ENCODE measurements at regions not wholly inside any gene's neighbourhood (a gene's known extent, or its start where the extent isn't known, plus 50 kb on each side); places are given as distances from the start of the nearest gene placed in this dataset.
A peak's percentile ranks its signal among the peaks of the same experiment; 100 is the strongest.

- no peaks in the 10 kb centered on the region for H3K9me3 ChIP-seq (ENCODE audit: low read depth)
- no peak for DNase-seq (ENCODE audit: low spot score)
- H2AFZ ChIP-seq (replicated peaks): peak overlapping the region; percentile 17
- no peak overlapping the region for H3K4me2 ChIP-seq
- no peak overlapping the region for H3K4me3 ChIP-seq
- H3K79me2 ChIP-seq (ENCODE audit: low read depth): no peaks in the 10 kb centered on the region
- peaks cover 19% of the 10 kb centered on the region for H3K27me3 Mint-ChIP-seq (ENCODE audit: insufficient read depth, low read depth)
- H3K27ac Mint-ChIP-seq: peak overlapping the region; percentile 50
- no peaks in the 10 kb centered on the region for H3F3A ChIP-seq (ENCODE audit: low read depth)
- TF ChIP-seq EZH2 (IDR thresholded peaks at IDR 0.05) (no peak), EZH2phosphoT487 (IDR thresholded peaks at IDR 0.05) (no peak)
- TF ChIP-seq, protein P1, sequence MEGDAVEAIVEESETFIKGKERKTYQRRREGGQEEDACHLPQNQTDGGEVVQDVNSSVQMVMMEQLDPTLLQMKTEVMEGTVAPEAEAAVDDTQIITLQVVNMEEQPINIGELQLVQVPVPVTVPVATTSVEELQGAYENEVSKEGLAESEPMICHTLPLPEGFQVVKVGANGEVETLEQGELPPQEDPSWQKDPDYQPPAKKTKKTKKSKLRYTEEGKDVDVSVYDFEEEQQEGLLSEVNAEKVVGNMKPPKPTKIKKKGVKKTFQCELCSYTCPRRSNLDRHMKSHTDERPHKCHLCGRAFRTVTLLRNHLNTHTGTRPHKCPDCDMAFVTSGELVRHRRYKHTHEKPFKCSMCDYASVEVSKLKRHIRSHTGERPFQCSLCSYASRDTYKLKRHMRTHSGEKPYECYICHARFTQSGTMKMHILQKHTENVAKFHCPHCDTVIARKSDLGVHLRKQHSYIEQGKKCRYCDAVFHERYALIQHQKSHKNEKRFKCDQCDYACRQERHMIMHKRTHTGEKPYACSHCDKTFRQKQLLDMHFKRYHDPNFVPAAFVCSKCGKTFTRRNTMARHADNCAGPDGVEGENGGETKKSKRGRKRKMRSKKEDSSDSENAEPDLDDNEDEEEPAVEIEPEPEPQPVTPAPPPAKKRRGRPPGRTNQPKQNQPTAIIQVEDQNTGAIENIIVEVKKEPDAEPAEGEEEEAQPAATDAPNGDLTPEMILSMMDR (IDR thresholded peaks at IDR 0.05): no peak
- no peaks in the 10 kb centered on the region for H3K36me3 Mint-ChIP-seq
- no peak overlapping the region for H3K9ac ChIP-seq
- no peak overlapping the region for H3K4me3 Mint-ChIP-seq
- no peaks in the 10 kb centered on the region for H3K36me3 ChIP-seq
- no peaks in the 10 kb centered on the region for H3K27me3 ChIP-seq
- peaks cover 23% of the 10 kb centered on the region for H3K9me3 Mint-ChIP-seq
- H4K20me1 ChIP-seq (ENCODE audit: low read depth): no peaks in the 10 kb centered on the region
- no peaks in the 10 kb centered on the region for H3K4me1 Mint-ChIP-seq
- H3K4me1 ChIP-seq: no peaks in the 10 kb centered on the region
- no peak overlapping the region for H3K27ac ChIP-seq
Observed at GRCh38 chr5:178793696-178794095, 63.2 kb upstream of the ZNF354A start.

DNA sequence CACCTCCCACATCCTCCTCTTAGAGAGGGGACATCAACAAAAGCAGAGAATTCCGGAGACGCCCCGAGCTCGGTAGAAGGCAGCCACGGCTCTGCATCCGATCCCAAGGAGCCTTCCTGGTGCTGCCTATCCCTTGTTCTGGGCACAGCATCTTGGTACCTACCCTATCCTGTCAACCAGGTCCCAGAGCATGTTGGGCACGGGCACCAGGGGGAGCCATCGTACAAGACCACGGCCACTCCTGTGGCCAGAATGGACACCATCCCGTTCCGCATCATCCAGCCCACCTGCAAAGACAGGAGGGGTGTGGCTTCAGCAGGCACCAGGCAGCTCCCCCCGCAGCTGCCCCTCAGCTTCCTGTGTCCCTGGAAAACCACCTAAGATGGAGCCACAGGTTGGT, 62.7 kb upstream of the ZNF354A start:
- DNase-seq (ENCODE audit: low spot score): peak; percentile 70
- H3K9ac ChIP-seq: no peak overlapping the region
- H4K20me1 ChIP-seq (ENCODE audit: low read depth): no peaks in the 10 kb centered on the region
- Mint-ChIP-seq H3K4me3 (no peak overlapping the region), H3K4me1 (no peaks in the 10 kb centered on the region), H3K36me3 (no peaks in the 10 kb centered on the region), H3K9me3 (peaks cover 25% of the 10 kb centered on the region), H3K27ac (peak overlapping the region; percentile 50), H3K27me3 (ENCODE audit: insufficient read depth, low read depth) (peaks cover 19% of the 10 kb centered on the region)
- H3K79me2 ChIP-seq (ENCODE audit: low read depth): no peaks in the 10 kb centered on the region
- no peaks in the 10 kb centered on the region for H3F3A ChIP-seq (ENCODE audit: low read depth)
- no peak overlapping the region for H3K4me2 ChIP-seq
- H3K27me3 ChIP-seq: no peaks in the 10 kb centered on the region
- no peaks in the 10 kb centered on the region for H3K4me1 ChIP-seq
- TF ChIP-seq, protein P1 (IDR thresholded peaks at IDR 0.05): peak; percentile 65
- TF ChIP-seq EZH2phosphoT487 (IDR thresholded peaks at IDR 0.05) (no peak), EZH2 (IDR thresholded peaks at IDR 0.05) (no peak)
- H3K36me3 ChIP-seq: no peaks in the 10 kb centered on the region
- H3K4me3 ChIP-seq: no peak overlapping the region
- H2AFZ ChIP-seq (replicated peaks): peak overlapping the region; percentile 17
- no peak overlapping the region for H3K27ac ChIP-seq
- no peaks in the 10 kb centered on the region for H3K9me3 ChIP-seq (ENCODE audit: low read depth)

DNA sequence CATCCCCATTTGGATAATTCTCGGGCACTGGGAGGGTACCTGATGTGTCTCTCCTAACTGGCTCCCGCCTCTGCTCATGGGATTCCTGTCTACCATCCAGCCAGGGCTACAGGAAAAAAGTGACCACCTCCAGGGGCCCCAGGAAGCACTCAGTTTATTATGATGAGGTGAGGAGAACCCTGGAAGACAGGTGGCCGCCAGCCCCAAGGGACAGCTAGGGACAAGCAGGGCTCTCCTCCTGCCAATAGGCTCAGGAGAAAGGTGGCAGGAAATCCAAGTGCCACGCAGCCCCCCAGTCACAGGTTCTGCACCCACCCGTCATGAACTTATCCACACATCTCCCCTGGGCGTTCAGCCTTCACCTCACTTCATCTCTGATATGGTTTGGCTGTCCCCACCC, 61.5 kb upstream of the ZNF354A start:
- Mint-ChIP-seq H3K4me3 (no peak overlapping the region), H3K36me3 (no peaks in the 10 kb centered on the region), H3K9me3 (peaks cover 32% of the 10 kb centered on the region)

More for the DNA sequence above, 61.5 kb upstream of the ZNF354A start:
- H3K79me2 ChIP-seq (ENCODE audit: low read depth): no peaks in the 10 kb centered on the region
- TF ChIP-seq, protein P1 (IDR thresholded peaks at IDR 0.05): no peak
- TF ChIP-seq EZH2phosphoT487 (IDR thresholded peaks at IDR 0.05) (no peak), EZH2 (IDR thresholded peaks at IDR 0.05) (no peak)
- no peaks in the 10 kb centered on the region for H3K36me3 ChIP-seq
- no peak for DNase-seq (ENCODE audit: low spot score)
- no peak overlapping the region for H3K4me3 ChIP-seq
- H3K9me3 ChIP-seq (ENCODE audit: low read depth): no peaks in the 10 kb centered on the region
- H3K27me3 Mint-ChIP-seq (ENCODE audit: insufficient read depth, low read depth): peaks cover 19% of the 10 kb centered on the region
- no peaks in the 10 kb centered on the region for H3F3A ChIP-seq (ENCODE audit: low read depth)
- no peak overlapping the region for H2AFZ ChIP-seq (replicated peaks)
- no peak overlapping the region for H3K27ac ChIP-seq
- H3K4me1 ChIP-seq: no peaks in the 10 kb centered on the region
- H3K9ac ChIP-seq: no peak overlapping the region
- no peaks in the 10 kb centered on the region for H3K4me1 Mint-ChIP-seq
- H4K20me1 ChIP-seq (ENCODE audit: low read depth): no peaks in the 10 kb centered on the region
- H3K27ac Mint-ChIP-seq: no peak overlapping the region
- H3K27me3 ChIP-seq: no peaks in the 10 kb centered on the region
- no peak overlapping the region for H3K4me2 ChIP-seq

All from neural progenitor cell (in vitro differentiated cells).